HEK293 (cell line): ENCODE measurements at regions not wholly inside any gene's neighbourhood (a gene's known extent, or its start where the extent isn't known, plus 50 kb on each side); places are given as distances from the start of the nearest gene placed in this dataset.
A peak's percentile ranks its signal among the peaks of the same experiment; 100 is the strongest.

Experiments
- CTCF ChIA-PET: fragments of 350-600 bp; formaldehyde crosslinking; extraction: SDS; loops from one replicate; lab custom pipeline; 2021; ENCODE audit warnings: antibody characterized with exemption; lab: Yijun Ruan, JAX
- POLR2A ChIA-PET: fragments of 300-600 bp; formaldehyde crosslinking; extraction: SDS; loops from one replicate; lab custom pipeline; 2020; ENCODE audit warnings: antibody characterized with exemption, inconsistent platforms; lab: Yijun Ruan, JAX
- H3K27ac ChIP-seq: fragments of 200-500 bp; sonication (Bioruptor generic); 2 replicates; pipeline ENCODE4 v1.5.1; 2014; ENCODE audit warnings: low read depth, low read length, control low read depth, inconsistent platforms; ENCODE audit errors: extremely low read depth
- H3K36me3 ChIP-seq, 2 experiments: fragments of 200-500 bp in 1 of 2; sonication (Bioruptor generic) in 1 of 2; 1 replicate in 1 of 2; 2 replicates in 1 of 2; pipeline ENCODE4 v1.5.1; 2014 to 2017; ENCODE audit warnings: inconsistent platforms in 2 of 2, low read length in 2 of 2; ENCODE audit not compliant: control insufficient read depth in 2 of 2, insufficient read depth in 1 of 2
- H3K4me1 ChIP-seq: fragments of 200-500 bp; sonication (Bioruptor generic); 2 replicates; pipeline ENCODE4 v1.5.1; 2014; ENCODE audit warnings: mild to moderate bottlenecking, low read length, inconsistent platforms; ENCODE audit not compliant: control insufficient read depth, insufficient read depth
- H3K4me3 ChIP-seq: 2 replicates; pipeline ENCODE4 v1.5.1; 2011; ENCODE audit warnings: low read depth, mild to moderate bottlenecking, control low read depth, low read length, moderate library complexity
- H3K9me3 ChIP-seq: fragments of 200-500 bp; sonication (Bioruptor generic); 2 replicates; pipeline ENCODE4 v1.5.1; 2014; ENCODE audit warnings: low read depth, low read length, inconsistent platforms; ENCODE audit not compliant: control insufficient read depth, insufficient read depth
- HOXA7 ChIP-seq: sonication (generic); formaldehyde crosslinking; IDR thresholded peaks from 2 replicates; pipeline ENCODE4 v1.8.1; 2022; ENCODE audit warnings: missing genetic modification reagents, borderline replicate concordance
- HOXD13 ChIP-seq: sonication (generic); formaldehyde crosslinking; IDR thresholded peaks from 2 replicates; pipeline ENCODE4 v1.8.0; 2022; ENCODE audit warnings: missing genetic modification reagents, borderline replicate concordance
- IKZF3 ChIP-seq: fragments of 450-650 bp; IDR thresholded peaks from 2 replicates; pipeline ENCODE4 v1.5.0; 2018; ENCODE audit warnings: missing biosample characterization, mild to moderate bottlenecking, missing genetic modification characterization, moderate library complexity
- MYNN ChIP-seq: fragments of 450-650 bp; formaldehyde crosslinking; IDR thresholded peaks from 2 replicates; pipeline ENCODE4 v1.5.1; 2016; ENCODE audit warnings: missing biosample characterization, missing genetic modification characterization, borderline replicate concordance
- OVOL3 ChIP-seq: fragments of 450-650 bp; formaldehyde crosslinking; IDR thresholded peaks from 2 replicates; pipeline ENCODE4 v1.5.1; 2016; ENCODE audit warnings: missing biosample characterization, missing genetic modification characterization
- PRDM1 ChIP-seq: fragments of 450-650 bp; formaldehyde crosslinking; IDR thresholded peaks from 2 replicates; pipeline ENCODE4; 2016; ENCODE audit warnings: missing biosample characterization, missing genetic modification characterization
- SETDB1 ChIP-seq: IDR thresholded peaks from one replicate; pipeline ENCODE4 v1.6.1; 2017; ENCODE audit warnings: mild to moderate bottlenecking, low read length, moderate library complexity, mixed read lengths; ENCODE audit not compliant: insufficient read length
- ZBTB20 ChIP-seq: fragments of 450-650 bp; formaldehyde crosslinking; IDR thresholded peaks from 2 replicates; pipeline ENCODE4 v1.5.1; 2016; ENCODE audit warnings: missing biosample characterization, missing genetic modification characterization
- ZBTB8A ChIP-seq: fragments of 450-650 bp; formaldehyde crosslinking; IDR thresholded peaks from 2 replicates; pipeline ENCODE4 v1.5.1; 2016; ENCODE audit warnings: missing biosample characterization, missing genetic modification characterization
- ZNF138 ChIP-seq: fragments of 450-650 bp; formaldehyde crosslinking; IDR thresholded peaks from 2 replicates; pipeline ENCODE4 v1.5.1; 2016; ENCODE audit warnings: missing biosample characterization, missing genetic modification characterization, borderline replicate concordance
- ZNF202 ChIP-seq: fragments of 450-650 bp; formaldehyde crosslinking; IDR thresholded peaks from 2 replicates; pipeline ENCODE4 v1.5.1; 2016; ENCODE audit warnings: missing biosample characterization, missing genetic modification characterization, borderline replicate concordance
- ZNF37A ChIP-seq: fragments of 450-650 bp; IDR thresholded peaks from 2 replicates; pipeline ENCODE4 v1.5.1; 2018; ENCODE audit warnings: missing biosample characterization, missing genetic modification characterization
- ZNF521 ChIP-seq: fragments of 450-650 bp; formaldehyde crosslinking; IDR thresholded peaks from 2 replicates; pipeline ENCODE4 v1.5.1; 2017; ENCODE audit warnings: missing biosample characterization, mild to moderate bottlenecking, missing genetic modification characterization
- ZNF530 ChIP-seq: fragments of 450-650 bp; formaldehyde crosslinking; IDR thresholded peaks from 2 replicates; pipeline ENCODE4 v1.5.1; 2016; ENCODE audit warnings: low read depth, missing biosample characterization, missing genetic modification characterization
- ZNF654 ChIP-seq: fragments of 450-650 bp; formaldehyde crosslinking; IDR thresholded peaks from 2 replicates; pipeline ENCODE4 v1.5.1; 2016; ENCODE audit warnings: low read depth, missing biosample characterization, missing genetic modification characterization
- ZNF777 ChIP-seq: fragments of 450-650 bp; formaldehyde crosslinking; IDR thresholded peaks from 2 replicates; pipeline ENCODE4 v1.5.1; 2017; ENCODE audit warnings: missing biosample characterization, missing genetic modification characterization, borderline replicate concordance
- ZNF791 ChIP-seq: fragments of 450-650 bp; formaldehyde crosslinking; IDR thresholded peaks from 2 replicates; pipeline ENCODE4 v1.5.1; 2016; ENCODE audit warnings: missing biosample characterization, missing genetic modification characterization
- TF ChIP-seq, protein P1 (sequence below): fragments of 450-650 bp; formaldehyde crosslinking; IDR thresholded peaks from 2 replicates; pipeline ENCODE4 v1.5.1; 2016; ENCODE audit warnings: missing biosample characterization, missing genetic modification characterization
- TF ChIP-seq, protein P2 (sequence below): fragments of 450-650 bp; formaldehyde crosslinking; IDR thresholded peaks from 2 replicates; pipeline ENCODE4; 2016; ENCODE audit warnings: missing biosample characterization, missing genetic modification characterization
- TF ChIP-seq, protein P3 (sequence below): fragments of 450-650 bp; formaldehyde crosslinking; IDR thresholded peaks from 2 replicates; pipeline ENCODE4 v1.5.1; 2016; ENCODE audit warnings: missing biosample characterization, missing genetic modification characterization

DNA sequence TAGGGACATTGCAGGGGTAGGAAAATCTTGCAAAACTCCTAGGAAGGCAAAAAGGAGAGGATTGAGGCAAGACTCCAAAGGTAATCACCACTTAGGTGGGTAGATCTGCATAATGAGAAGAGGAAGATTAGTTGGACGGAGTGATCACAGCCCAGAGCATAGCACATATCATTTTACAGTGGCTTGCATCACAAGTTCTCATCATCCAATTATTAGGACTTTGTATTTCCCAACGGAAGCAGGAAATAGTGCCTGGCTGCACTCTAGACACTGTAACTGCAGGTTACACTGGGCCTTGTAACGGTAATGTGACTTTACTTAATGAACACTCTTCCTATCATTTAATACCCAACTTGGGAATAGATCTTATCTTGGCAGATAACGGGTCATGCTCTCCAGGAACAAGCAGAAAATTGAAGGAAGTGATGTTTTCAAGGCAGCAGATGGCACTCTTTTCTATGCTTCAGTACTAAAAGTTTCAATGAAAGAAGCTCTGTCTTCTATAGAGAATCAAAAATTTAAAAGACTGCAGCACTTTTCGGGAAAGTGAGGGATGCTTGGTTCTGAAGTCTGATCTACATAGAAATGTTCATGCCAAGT lies 101.9 kb upstream of the KCNMB2 start:
- Histone ChIP-seq H3K27ac (no peak overlapping the region), H3K36me3 (no peaks in the 10 kb centered on the region), H3K9me3 (no peaks in the 10 kb centered on the region), H3K4me1 (no peaks in the 10 kb centered on the region), H3K4me3 (no peak overlapping the region)
- ChIA-PET CTCF (interaction anchor here (0.7 to 2.2 kb wide), 5 partner anchors 11 to 569 kb away, joined by 3 to 10 read pairs (median 3); no protein-coding TSS in a partner anchor), POLR2A (no interaction called here)
- TF ChIP-seq ZNF654 (tag by site-specific recombination) (0 out of 2 replicates have a peak, but pooled peaks have one; percentile 11), ZNF530 (tag by site-specific recombination) (no peak), HOXA7 (CRISPR knock-in tag) (no peak), ZNF202 (tag by site-specific recombination) (no peak), ZNF37A (tag by site-specific recombination) (no peak)

DNA sequence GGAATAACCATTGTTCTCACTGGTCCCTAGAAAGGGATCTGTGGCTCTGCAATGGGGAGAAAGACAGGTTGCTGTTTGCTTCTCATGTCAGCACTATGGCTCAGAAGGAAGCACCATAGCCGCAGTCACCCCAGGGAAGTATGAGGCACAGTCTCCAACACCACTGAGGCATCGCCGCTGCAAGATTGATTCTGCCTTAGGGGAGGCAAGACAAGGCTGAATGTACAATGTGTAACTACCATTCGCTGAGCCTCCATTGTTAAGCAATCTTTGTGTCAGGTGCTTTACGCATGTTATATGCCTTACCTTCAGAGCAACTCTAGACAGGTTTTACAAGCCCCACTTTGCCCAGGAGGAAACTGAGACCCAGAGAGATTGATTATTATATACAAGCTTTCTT lies 100.7 kb upstream of the KCNMB2 start:
- Histone ChIP-seq H3K36me3 (no peaks in the 10 kb centered on the region), H3K9me3 (no peaks in the 10 kb centered on the region), H3K4me1 (no peaks in the 10 kb centered on the region), H3K4me3 (no peak overlapping the region), H3K27ac (no peak overlapping the region)
- POLR2A ChIA-PET: no interaction called here
- TF ChIP-seq IKZF3 (no peak), ZBTB20 (tag by site-specific recombination) (no peak), ZNF202 (tag by site-specific recombination) (no peak), ZNF777 (tag by site-specific recombination) (no peak), HOXD13 (CRISPR knock-in tag) (no peak), SETDB1 (no peak), ZNF138 (tag by site-specific recombination) (no peak), ZNF521 (no peak), PRDM1 (tag by site-specific recombination) (no peak), OVOL3 (tag by site-specific recombination) (no peak), ZBTB8A (tag by site-specific recombination) (no peak), ZNF37A (tag by site-specific recombination) (no peak), ZNF791 (tag by site-specific recombination) (no peak), MYNN (tag by site-specific recombination) (no peak)
- TF ChIP-seq, protein P1, sequence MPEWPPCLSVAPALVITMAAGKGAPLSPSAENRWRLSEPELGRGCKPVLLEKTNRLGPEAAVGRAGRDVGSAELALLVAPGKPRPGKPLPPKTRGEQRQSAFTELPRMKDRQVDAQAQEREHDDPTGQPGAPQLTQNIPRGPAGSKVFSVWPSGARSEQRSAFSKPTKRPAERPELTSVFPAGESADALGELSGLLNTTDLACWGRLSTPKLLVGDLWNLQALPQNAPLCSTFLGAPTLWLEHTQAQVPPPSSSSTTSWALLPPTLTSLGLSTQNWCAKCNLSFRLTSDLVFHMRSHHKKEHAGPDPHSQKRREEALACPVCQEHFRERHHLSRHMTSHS (tag by site-specific recombination): no peak
- TF ChIP-seq, protein P2, sequence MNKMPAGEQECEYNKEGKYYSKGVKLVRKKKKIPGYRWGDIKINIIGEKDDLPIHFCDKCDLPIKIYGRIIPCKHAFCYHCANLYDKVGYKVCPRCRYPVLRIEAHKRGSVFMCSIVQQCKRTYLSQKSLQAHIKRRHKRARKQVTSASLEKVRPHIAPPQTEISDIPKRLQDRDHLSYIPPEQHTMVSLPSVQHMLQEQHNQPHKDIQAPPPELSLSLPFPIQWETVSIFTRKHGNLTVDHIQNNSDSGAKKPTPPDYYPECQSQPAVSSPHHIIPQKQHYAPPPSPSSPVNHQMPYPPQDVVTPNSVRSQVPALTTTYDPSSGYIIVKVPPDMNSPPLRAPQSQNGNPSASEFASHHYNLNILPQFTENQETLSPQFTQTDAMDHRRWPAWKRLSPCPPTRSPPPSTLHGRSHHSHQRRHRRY (tag by site-specific recombination): no peak
- TF ChIP-seq, all 188 proteins: peak for 0
- CTCF ChIA-PET: interaction anchor here (0.5 to 1.1 kb wide), 3 partner anchors 156 to 521 kb away, joined by 3 to 5 read pairs (median 4); no protein-coding TSS in a partner anchor

DNA sequence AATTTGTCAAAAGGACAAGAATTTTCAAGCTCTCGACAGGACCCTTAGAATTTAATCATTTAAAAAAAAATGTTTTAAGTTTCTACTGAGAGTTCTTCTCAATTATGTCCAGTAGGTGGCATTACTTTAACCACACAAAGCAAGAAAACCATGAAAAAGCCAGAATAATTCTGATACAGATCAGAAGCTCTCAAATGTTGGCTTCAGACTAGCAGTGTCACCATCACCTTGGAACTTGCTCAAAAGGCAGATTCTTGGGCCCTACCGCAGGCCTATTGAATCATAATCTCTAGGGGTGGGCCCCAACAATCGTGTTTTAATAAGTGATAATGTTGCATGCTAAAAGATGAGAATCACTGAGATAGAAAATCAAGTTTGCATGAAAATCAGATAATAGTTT lies 99.5 kb upstream of the KCNMB2 start:
- H3K36me3 ChIP-seq: no peaks in the 10 kb centered on the region
- no peaks in the 10 kb centered on the region for H3K9me3 ChIP-seq
- no peak overlapping the region for H3K27ac ChIP-seq
- ChIA-PET CTCF (interaction anchor here (0.6 to 1.1 kb wide), 6 partner anchors 36 to 851 kb away, joined by 3 to 5 read pairs (median 3); no protein-coding TSS in a partner anchor), POLR2A (no interaction called here)
- H3K4me3 ChIP-seq: no peak overlapping the region
- H3K4me1 ChIP-seq: no peaks in the 10 kb centered on the region
- TF ChIP-seq, protein P3, sequence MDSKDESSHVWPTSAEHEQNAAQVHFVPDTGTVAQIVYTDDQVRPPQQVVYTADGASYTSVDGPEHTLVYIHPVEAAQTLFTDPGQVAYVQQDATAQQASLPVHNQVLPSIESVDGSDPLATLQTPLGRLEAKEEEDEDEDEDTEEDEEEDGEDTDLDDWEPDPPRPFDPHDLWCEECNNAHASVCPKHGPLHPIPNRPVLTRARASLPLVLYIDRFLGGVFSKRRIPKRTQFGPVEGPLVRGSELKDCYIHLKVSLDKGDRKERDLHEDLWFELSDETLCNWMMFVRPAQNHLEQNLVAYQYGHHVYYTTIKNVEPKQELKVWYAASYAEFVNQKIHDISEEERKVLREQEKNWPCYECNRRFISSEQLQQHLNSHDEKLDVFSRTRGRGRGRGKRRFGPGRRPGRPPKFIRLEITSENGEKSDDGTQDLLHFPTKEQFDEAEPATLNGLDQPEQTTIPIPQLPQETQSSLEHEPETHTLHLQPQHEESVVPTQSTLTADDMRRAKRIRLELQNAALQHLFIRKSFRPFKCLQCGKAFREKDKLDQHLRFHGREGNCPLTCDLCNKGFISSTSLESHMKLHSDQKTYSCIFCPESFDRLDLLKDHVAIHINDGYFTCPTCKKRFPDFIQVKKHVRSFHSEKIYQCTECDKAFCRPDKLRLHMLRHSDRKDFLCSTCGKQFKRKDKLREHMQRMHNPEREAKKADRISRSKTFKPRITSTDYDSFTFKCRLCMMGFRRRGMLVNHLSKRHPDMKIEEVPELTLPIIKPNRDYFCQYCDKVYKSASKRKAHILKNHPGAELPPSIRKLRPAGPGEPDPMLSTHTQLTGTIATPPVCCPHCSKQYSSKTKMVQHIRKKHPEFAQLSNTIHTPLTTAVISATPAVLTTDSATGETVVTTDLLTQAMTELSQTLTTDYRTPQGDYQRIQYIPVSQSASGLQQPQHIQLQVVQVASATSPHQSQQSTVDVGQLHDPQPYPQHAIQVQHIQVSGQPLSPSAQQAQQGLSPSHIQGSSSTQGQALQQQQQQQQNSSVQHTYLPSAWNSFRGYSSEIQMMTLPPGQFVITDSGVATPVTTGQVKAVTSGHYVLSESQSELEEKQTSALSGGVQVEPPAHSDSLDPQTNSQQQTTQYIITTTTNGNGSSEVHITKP (tag by site-specific recombination): no peak
- peak; percentile 50 for TF ChIP-seq ZNF654 (tag by site-specific recombination)
